8988T (cell line): ENCODE measurements at regions not wholly inside any gene's neighbourhood (a gene's known extent, or its start where the extent isn't known, plus 50 kb on each side); places are given as distances from the start of the nearest gene placed in this dataset.
"Not testable (repeated sequence)": the region's sequence is repeated elsewhere in the genome, so short reads cannot be mapped to it uniquely, and the experiment has no call there.

Experiments
- DNase-seq: peaks from one replicate; pipeline ENCODE4 v3.0.0; 2011

DNA sequence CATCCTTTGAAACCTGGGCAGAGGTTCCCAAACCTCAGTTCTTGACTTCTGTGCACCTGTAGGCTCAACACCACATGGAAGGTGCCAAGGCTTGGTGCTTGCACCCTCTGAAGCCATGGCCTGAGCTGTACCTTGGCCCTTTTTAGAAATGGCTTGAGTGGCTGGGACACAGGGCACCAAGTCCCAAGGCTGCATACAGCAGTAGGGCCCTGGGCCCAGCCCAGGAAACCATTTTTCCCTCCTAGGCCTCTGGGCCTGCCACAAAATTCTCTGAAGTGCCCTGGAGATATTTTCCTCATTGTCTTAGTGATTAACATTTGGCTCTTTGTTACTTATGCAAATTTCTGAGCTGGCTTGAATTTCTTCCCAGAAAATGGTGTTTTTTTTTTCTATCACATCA is 65.6 kb upstream of the ACTRT2 start:
- no peak for DNase-seq

DNA sequence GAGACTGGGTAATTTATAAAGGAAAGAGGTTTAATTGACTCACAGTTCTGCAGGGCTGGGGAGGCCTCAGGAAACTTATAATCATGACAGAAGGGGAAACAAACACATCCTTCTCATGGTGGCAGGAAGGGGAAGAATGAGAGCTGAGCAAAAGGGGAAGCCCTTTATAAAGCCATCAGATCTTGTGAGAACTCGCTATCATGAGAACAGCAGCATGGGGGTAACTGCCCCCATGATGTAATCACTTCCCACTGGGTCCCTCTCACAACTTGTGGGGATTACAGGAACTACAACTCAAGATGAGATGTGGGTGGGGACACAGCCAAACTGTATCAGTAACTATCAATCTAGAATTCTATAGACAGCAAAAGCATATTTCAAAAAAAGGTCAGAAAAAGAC is 64.7 kb upstream of the ACTRT2 start:
- DNase-seq: no peak

DNA sequence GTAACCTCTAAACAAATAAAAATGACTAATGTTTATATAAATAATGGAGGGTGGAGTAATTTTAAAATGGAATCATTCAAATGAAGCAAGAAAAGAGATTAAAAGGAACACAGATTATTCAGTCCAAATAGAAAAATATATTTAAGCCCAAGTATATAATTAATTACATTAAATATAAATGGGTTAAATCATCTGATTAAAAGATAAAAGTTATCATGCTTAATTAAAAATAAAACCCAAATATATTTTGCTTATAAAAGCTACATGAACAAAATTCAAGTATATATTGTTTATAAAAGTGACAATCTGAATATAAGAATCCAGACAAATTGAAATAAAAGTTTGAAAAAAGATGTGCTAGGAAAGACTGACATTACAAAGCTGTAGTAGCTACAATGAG is 63.9 kb upstream of the ACTRT2 start:
- DNase-seq: no peak

DNA sequence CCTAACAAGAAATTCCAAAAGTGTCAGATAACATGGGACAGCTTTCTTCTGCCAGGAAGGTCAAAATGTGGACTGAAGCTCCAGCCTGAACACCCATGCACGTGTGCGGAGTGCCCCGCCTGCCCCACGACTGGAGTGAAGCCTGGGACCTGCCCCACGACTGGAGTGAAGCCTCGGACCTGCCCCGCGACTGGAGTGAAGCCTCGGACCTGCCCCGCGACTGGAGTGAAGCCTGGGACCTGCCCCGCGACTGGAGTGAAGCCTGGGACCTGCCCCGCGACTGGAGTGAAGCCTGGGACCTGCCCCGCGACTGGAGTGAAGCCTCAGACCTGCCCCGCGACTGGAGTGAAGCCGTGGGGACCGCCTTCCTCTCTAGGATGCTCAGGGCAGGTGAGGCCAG is 61.4 kb upstream of the ACTRT2 start:
- DNase-seq: not testable (repeated sequence)

DNA sequence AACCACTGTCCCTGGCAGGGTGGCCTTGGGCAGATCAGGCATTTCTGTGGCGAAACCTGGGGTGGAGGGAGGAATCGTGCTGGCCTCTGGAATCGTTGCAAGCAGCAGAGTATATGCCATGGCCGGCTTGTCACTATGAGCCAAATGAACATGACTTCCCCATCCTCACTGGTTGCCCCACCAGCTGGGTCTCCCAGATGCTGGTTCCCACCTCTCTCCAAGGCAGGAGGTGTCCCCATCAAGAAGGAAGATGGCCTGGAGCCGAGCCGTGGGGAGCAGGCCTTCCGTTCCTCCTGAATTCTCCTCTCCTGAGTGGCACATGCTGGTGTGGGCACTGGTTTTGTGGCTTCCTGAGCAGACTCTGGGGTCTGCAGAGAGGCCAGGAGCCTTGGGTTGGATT is 60.2 kb upstream of the ACTRT2 start:
- no peak for DNase-seq

DNA sequence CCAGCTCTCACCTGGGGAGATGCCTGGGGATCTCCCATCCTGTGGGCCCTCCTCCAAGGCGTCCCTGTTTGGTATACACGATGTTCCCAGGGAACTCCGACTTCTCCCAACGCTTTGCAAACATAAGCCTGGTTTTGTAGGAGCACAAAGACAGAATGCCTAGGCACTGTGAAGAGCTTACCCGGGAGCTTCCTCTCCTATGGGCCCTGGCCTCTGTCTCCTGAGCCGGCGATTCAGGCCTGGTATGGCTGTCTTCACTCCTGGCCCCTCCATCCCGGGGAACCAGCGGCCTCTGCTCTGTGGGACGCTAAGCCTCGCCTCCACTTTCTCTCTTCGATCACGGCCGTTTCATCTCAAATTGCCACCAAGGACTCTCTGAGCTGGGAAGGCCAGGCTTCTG is 59.6 kb upstream of the ACTRT2 start:
- DNase-seq: no peak

DNA sequence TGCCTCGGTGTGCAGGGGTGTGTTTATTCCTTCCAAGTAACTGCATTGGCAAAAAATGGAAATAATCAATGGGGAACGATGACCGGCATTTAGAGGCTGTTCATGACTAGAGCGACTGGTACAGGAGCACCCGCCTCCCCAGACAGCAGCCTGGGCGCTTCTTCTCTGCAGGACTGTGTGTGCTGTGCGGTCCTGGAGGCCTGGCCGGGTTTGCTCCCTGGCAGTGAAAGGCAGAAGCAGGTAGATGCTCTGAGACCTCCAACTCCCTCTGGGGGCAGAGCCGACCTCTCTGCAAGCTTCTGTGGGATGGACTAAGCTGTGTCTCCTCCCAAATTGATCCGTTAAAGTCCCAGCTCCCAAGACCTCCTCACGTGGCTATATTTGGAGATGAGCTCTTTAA is 59.2 kb upstream of the ACTRT2 start:
- no peak for DNase-seq

DNA sequence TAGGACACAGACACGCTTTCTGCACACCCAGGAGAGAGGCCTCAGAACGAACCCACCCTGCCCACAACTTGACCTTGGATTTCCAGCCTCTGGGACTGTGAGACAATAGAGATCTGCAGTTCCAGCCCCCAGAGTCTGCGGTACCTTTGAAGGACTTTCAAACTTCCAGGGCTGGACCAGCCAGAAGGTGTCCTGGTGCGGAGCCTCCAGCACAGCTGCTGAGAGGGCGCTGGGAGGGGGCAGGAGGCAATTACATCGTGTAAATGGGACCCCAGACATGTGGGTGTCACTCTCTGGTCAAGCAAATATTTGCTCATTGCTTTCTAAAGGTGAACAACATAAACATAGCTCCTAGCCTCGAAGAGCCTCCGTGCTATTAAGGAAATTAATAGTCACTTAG is 58.7 kb upstream of the ACTRT2 start:
- DNase-seq: no peak

DNA sequence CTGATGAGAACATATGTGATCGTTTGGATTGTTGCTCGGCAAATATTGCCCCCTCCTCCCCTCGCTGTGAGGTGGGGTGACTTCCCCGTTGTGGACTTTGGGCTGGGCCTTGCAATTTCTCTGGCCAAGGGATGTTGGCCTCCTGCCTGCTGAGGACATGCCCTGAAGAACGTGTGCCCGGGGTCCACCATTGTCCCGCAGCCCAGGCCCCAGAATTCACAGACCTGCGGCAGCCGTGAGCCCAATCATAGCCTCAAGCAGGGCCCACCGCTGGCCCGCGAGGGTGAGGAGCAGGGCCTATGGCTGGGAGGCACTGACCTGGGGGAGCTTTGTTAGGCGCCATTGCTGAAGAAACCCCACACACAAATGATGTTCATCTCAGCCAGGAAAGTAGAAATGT is 58.3 kb upstream of the ACTRT2 start:
- DNase-seq: no peak

DNA sequence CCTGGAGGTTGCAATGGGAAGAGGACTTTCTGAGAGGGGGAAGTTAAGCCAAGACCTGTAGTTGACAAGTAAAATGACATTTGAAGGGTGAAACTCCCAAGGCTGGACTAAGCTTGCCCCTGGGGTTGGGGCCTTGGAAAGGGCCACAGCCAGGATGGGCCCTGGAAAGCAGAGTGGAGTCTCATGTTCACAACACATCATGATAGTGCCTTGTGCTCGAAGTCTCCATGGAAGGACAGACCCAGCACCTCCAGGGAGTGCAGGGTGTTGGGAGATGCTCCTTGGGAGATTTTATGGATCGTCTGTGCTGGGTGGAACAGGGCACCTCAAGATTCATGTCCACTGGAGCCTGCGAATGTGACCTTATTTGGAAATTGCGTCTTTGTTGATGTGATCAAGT is 55.6 kb upstream of the ACTRT2 start:
- no peak for DNase-seq

DNA sequence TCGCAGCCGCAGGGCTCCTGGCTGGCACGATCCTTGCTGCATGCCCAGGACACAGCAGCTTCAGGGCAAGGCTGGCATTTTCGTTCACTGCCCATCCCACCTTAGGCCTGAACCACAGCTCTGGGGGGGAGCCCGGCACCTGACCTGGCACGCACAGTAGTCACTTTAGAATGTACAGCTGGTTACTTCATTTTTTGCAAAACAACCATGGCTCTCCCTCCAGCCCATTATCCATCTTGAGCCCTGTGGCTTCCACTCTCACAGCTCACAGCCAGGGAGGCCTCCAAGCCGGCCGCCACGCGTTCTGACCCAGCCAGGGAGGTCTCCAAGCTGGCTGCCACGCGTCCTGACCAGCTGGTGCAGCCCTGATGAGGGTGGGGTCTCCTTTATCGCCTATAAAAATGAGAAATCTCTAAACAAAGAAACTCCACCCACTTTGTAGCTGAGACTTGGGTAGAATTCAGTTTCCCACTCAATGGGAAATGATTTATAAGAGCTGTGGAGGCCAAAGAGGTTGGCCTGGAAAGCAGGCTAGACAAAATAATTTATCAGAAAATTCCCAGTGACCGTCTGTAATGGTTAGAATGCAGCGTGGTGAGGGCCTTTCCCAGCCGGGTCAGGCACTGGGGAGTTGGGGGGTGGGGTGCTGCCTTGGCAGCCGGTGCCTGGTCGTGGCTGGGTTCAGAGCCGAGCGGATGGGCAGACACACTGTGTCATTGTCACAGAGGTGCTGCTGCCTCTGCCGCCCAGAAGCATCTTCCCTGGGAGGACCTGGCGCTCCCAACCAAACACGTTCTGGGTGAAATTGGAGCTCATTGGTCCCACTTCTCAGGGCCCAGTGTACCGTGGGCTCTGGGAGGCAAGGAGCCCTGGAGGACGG is 54.6 kb upstream of the ACTRT2 start:
- no peak for DNase-seq

DNA sequence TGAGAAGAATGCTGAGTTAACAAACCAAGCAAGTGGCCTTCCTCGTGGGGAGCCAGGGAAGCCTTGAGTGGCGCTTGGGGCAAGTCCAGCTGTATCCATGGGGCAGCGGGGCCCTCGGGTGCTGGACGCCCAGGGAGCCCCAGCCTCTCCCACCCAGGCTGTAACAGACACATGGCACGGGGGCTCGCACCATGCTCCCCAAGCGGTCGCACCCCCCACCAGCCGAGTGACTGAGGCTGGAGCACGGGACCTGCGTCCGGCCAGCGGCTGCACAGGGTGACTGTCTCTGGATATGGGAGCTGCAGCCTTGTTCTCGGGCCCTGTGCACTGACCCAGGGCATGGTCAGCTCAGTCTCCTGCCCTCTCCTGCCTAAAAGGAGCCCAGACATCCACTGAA is 53.9 kb upstream of the ACTRT2 start:
- no peak for DNase-seq

DNA sequence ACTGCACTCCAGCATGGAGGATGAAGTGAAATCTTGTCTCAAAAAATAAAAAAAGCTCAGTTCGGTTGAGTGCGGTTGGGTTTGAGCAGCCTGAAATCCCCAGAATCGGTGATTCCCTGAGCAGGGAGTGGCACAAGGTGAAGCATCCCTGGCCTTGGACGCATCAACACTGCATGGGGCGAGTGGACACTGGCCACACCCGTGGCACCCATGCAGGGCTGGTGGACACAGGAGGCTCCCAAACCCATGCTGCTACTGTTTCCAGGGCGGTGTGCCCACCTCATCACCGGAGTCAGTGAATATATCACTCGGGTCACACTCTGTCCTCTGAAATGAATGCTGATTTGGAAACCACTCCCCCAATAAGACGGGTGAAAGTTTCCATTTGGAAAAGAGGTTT is 53.4 kb upstream of the ACTRT2 start:
- DNase-seq: no peak

DNA sequence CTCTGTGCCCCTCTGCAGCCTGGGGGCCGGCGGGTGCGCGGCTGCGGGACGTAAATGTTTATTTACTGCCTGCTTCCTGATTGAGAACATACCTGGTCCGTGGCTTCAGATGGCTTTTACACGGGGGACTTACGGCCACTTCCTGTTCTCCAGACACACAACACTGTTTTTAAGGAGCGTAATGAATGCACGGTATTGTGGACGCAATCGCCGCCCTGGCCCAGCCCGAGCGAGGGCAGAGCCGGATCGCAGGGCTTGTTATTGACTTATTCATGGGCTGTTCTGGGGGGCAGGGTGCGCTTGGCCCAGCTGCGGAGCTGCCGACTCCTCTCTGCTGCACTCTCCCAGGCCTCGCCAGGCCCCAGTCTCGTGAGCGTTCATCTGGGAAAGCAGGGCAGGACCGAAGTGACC is 52.8 kb upstream of the ACTRT2 start:
- no peak for DNase-seq

DNA sequence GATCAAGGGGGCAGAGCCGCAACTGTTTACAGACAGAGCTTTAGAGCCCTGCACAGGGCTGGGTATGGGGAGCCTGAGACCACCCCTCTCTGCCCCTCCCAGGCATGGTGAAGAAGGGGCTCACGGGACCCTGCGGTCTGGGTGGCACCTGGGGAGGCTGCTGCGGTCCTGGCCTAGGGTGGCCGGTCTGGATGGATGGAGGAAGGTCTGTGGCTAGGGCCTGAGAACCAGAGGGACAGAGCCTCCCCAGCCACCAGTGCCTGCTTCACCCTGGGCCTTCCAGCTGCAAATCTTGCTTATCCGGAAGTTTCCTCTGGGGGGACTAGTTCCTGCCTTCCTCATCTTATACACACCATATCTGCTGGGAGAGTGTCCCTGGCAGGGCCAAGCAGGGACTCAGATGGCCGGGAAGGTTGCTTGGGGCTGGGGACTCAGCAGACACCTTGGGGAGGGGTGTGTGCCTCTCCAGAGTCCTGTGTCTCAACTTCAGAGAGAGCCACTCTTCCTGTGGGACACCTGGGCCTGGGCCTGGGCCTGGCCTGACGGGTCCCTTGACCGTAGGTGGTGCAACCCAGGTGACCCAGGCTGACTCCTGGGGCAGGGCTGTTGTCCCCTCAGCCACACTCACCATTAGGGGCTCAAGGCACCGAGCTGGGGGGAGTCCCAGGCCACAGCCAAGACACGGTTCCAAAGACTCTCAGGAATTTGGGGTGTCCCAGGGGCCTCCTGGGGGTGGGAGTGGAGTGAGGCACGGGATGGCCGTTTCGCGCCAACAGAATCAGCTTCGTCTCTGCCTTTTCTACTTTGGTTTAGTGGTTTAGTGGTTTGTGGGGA is 52.0 kb upstream of the ACTRT2 start:
- no peak for DNase-seq

DNA sequence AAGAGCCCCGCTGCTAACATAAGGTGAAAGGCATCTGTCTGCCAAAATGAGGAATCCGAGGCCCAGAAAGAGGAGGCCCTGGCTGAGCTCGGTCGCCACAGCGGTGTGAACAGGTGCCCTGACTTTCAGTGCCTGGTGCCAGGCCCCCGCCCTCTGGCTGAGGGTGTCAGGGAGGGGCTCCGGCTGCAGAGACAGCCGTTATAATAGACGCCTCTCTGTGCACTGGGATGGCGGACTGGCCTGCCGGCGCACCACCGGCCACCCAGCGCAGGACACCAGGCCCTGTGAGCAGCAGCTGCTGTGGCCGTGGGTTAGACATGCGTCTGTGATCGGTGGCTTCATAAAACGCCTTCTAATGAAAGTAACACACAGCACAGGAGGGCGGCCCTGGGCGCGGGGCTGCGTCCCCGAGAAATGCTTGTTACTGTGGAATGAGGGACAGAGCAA is 51.4 kb upstream of the ACTRT2 start:
- no peak for DNase-seq

DNA sequence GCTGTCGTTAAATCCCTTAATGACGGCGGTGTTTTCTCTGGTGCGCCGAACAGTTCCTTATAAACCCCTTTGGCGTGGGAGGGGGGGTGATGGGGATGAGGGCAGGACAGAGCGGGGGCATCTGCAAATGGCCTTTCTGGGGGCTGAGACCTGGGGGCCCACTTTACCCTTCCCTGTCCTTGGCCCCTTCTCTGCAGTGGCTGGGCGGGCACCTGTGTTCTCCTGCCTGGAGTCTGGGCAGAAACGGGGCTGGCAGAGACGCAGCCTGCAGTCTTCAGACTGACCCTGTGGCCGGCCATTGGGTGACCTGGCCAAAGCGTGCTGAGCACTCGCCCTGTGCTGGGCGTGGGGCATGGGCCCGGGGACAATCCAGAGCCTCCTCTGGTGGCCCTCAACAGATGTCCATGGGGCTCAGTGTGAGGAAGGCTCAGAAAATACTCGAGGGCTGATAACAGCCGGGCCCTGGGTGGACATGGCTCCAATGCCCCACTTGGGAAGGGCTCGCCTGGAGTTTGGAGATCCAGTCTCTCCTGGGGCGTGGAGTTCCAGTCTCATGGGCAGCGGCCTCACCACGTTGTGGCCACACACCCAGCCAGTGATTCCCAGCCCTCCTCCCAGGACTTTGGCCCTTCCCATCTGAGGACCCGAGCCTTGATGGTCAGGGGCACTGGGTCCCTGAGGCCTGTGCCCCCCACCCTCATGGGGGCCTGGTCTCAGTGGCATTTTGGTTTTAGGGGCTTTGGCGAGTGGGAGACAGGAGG is 50.8 kb upstream of the ACTRT2 start:
- peak; percentile 0 for DNase-seq

DNA sequence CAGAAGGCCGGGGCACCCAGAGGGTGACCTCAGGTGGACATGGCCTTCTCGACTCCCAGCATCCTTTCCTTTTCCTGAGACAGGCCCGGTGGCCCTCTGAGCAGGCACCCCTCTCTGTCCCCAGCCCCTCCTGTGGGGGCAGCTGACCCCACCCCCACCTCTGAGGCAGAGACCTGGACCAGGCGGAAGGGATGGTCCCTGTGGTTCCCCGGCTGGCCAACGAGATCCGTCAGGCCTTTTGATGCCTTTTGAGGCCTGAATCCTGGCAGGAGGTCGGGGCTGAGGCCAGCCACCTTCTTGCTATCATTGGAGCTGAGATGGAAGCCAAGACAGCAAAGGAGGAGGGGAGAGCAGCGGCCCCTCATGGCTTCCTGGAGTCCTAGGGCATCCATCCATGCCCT is 50.2 kb upstream of the ACTRT2 start:
- DNase-seq: no peak
